Ovary (tissue), 7 donors: ENCODE measurements at regions not wholly inside any gene's neighbourhood (a gene's known extent, or its start where the extent isn't known, plus 50 kb on each side); places are given as distances from the start of the nearest gene placed in this dataset.

ENCODE experiments used
- DNase-seq, 5 donors: peaks; one replicate each; pipeline ENCODE4 v3.0.0-alpha.2; 2019 to 2020
- H3K27ac ChIP-seq, 2 donors: fragments of 200-600 bp; one replicate each; pipeline versions ENCODE4 v1.5.1 to v1.8.0; 2019 to 2022
- H3K27me3 ChIP-seq: fragments of 200-600 bp; one replicate; pipeline ENCODE4 v1.8.0; 2022
- H3K36me3 ChIP-seq: fragments of 200-600 bp; sonication (generic); one replicate; pipeline ENCODE4 v1.5.1; 2019
- H3K4me1 ChIP-seq: one replicate; pipeline ENCODE4 v1.8.1; 2013; ENCODE audit warnings: mild to moderate bottlenecking, moderate library complexity; ENCODE audit not compliant: insufficient read depth
- H3K4me3 ChIP-seq: fragments of 200-600 bp; sonication (generic); one replicate; pipeline ENCODE4 v1.5.1; 2017
- H3K9me3 ChIP-seq, 2 donors: fragments of 200-600 bp in 1 of 2; sonication (generic) in 1 of 2; one replicate each; pipeline versions ENCODE4 v1.5.1 to v1.8.1; 2013 to 2019; ENCODE audit warnings: mild to moderate bottlenecking in 1 of 2, moderate library complexity in 1 of 2
- EP300 ChIP-seq: sonication (generic); formaldehyde crosslinking; IDR thresholded peaks from one replicate; pipeline ENCODE4 v1.6.1; 2017; ENCODE audit warnings: antibody characterized with exemption
- POLR2A ChIP-seq: fragments of 450-650 bp; IDR thresholded peaks from one replicate; pipeline ENCODE4 v1.6.1; 2017; ENCODE audit warnings: antibody characterized with exemption, mild to moderate bottlenecking, moderate library complexity
- WGBS, 3 donors: extraction: QIAGEN DNeasy Blood & Tissue Kit in 1 of 3; methylation state at CpG; one replicate each; pipeline versions ENCODE4 v1.1.5 to v1.1.7; 2013 to 2017; 5-methylcytosine and 5-hydroxymethylcytosine counted together
- intact Hi-C, 4 donors: fragments of 100-400 bp; cut with DNase I; formaldehyde crosslinking; loops; one replicate each; pipeline versions ENCODE4 v1.11.0 to v1.15.1; 2022 to 2023
- TF ChIP-seq, protein P1 (sequence below), 3 donors: fragments of 450-650 bp in 2 of 3; fragments of 200-600 bp in 1 of 3; IDR thresholded peaks; one replicate each; pipeline versions ENCODE4 v1.5.1 to v1.8.0; 2016 to 2022; ENCODE audit warnings: antibody characterized with exemption in 3 of 3, mild to moderate bottlenecking in 1 of 3
- donor health status: DM: no; HTN: no; CAD: no; lungs with moderate emphysema.
- donor health status: DM: no; HTN: no; CAD: no.
- donor health status: Bipolar disorder and iron deficiency.
- donor health status: DM: no; HTN: no; CAD: no.
- donor health status: DM: yes; HTN: yes; CAD: no.

DNA sequence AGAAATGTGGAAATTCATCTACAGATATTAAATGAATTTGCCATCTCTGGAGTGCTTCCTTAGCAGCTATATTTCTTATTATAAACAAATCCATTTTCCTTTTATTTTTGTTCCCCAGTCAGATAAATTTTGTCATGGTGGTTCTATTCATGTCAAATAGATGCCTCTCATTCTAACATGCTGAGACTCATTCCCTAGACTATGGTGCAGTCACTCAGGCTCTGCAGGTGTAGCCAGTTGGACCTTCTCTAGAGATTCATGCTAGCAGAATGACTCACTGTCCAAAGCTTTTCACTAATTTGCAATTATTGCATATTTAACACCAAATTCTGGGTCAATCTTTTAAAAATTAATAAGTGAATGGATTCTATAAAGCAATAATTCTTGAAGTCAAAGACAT lies 1392.7 kb downstream of the PCDH7 start:
- DNase-seq: no peak
- Histone ChIP-seq H3K4me1 (no peaks in the 10 kb centered on the region), H3K27ac (no peak overlapping the region), H3K36me3 (no peaks in the 10 kb centered on the region), H3K4me3 (no peak overlapping the region), H3K9me3 (no peaks in the 10 kb centered on the region), H3K27me3 (peaks cover 2% of the 10 kb centered on the region)
- no peak for TF ChIP-seq POLR2A
- TF ChIP-seq EP300: no peak
- intact Hi-C loops: no loop called here

DNA sequence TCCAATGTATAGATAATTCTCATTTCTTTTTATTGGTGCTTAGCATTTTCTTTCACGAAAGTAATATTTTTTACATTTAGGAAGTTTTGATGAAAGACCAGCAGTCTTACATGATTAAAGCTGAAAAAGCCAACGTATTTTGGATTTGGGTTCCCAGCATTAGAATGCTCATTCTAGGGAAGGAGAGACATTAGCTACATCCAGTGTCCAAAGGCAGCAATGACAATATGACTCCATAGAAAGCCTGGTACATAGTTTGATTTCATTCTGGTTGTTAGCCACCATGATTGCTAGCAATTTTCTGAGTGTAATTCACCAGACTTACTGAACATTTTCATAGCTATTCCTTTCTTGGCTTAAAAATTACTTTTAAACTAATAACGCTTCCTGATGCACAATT lies 1397.5 kb downstream of the PCDH7 start:
- Histone ChIP-seq H3K4me3 (no peak overlapping the region), H3K27me3 (peaks cover 2% of the 10 kb centered on the region), H3K27ac (no peak overlapping the region), H3K36me3 (no peaks in the 10 kb centered on the region), H3K4me1 (no peaks in the 10 kb centered on the region), H3K9me3 (no peaks in the 10 kb centered on the region)
- TF ChIP-seq EP300: no peak
- TF ChIP-seq, protein P1, sequence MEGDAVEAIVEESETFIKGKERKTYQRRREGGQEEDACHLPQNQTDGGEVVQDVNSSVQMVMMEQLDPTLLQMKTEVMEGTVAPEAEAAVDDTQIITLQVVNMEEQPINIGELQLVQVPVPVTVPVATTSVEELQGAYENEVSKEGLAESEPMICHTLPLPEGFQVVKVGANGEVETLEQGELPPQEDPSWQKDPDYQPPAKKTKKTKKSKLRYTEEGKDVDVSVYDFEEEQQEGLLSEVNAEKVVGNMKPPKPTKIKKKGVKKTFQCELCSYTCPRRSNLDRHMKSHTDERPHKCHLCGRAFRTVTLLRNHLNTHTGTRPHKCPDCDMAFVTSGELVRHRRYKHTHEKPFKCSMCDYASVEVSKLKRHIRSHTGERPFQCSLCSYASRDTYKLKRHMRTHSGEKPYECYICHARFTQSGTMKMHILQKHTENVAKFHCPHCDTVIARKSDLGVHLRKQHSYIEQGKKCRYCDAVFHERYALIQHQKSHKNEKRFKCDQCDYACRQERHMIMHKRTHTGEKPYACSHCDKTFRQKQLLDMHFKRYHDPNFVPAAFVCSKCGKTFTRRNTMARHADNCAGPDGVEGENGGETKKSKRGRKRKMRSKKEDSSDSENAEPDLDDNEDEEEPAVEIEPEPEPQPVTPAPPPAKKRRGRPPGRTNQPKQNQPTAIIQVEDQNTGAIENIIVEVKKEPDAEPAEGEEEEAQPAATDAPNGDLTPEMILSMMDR (IDR thresholded peaks at IDR 0.05): no peak
- no peak for TF ChIP-seq POLR2A
- intact Hi-C loops: no loop called here
- no peak for DNase-seq
- WGBS, 3 donors: 63 to 78% (median 64%) methylated on average over 3 of the region's 3 CpGs

DNA sequence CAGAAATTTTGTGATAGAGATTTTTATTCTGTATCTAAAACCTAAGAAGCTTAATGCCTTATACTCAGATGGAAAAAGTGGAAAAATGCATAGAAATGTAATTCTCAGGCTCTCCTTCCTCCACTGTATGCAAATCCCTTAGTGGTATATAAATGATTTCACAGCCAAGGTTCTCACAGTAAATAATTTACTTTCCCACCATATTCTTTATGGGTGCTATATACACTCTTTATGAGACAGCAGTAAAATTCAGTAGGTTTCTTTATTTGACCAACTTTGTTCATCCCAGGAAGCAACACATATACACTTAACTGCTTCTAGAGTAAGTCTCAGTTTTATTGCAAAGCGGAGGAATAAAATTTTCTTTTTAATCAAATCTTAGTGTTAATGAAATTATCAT lies 1399.7 kb downstream of the PCDH7 start:
- no peaks in the 10 kb centered on the region for H3K4me1 ChIP-seq
- H3K27me3 ChIP-seq: peaks cover 2% of the 10 kb centered on the region
- no peaks in the 10 kb centered on the region for H3K36me3 ChIP-seq
- TF ChIP-seq, protein P1 (IDR thresholded peaks at IDR 0.05): no peak
- TF ChIP-seq POLR2A (no peak), EP300 (no peak)
- H3K27ac ChIP-seq: no peak overlapping the region
- WGBS, 3 donors: 94 to 98% (median 97%) methylated on average over 1 of the region's 1 CpG
- H3K4me3 ChIP-seq: no peak overlapping the region
- intact Hi-C loops: no loop called here
- DNase-seq: no peak
- no peaks in the 10 kb centered on the region for H3K9me3 ChIP-seq

DNA sequence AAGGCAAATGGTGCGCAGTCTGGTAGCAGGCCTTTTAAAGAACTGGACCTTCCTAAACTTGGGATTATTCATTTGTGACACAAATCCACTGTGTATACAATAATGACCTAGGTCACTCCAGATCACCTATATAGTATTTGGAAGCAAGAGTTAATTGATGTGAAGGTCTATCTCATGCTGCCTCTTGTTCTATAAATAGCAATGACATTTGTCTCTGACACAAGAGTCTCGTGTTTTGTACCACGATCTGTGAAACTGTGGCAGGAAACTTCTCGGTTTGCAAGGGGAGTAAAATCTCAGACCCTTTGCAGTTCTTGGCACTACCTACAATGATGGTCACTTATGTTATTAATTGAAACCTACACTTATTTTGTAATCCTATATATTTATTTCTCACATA lies 1408.4 kb downstream of the PCDH7 start:
- intact Hi-C loops: no loop called here
- Histone ChIP-seq H3K4me3 (no peak overlapping the region), H3K9me3 (no peaks in the 10 kb centered on the region), H3K27me3 (no peaks in the 10 kb centered on the region), H3K27ac (no peak overlapping the region), H3K4me1 (no peaks in the 10 kb centered on the region), H3K36me3 (no peaks in the 10 kb centered on the region)
- no peak for TF ChIP-seq POLR2A
- TF ChIP-seq EP300: no peak
- TF ChIP-seq, protein P1 (IDR thresholded peaks at IDR 0.05): no peak
- WGBS, 3 donors: 77 to 83% (median 82%) methylated on average over 4 of the region's 4 CpGs
- DNase-seq: no peak

GRCh38 chr4:32129967-32130366 lies 1409.8 kb downstream of the PCDH7 start:
- no peaks in the 10 kb centered on the region for H3K27me3 ChIP-seq
- 89 to 97% (median 96%) methylated on average over 2 of the region's 2 CpGs for WGBS, 3 donors
- intact Hi-C loops: no loop called here

More at GRCh38 chr4:32129967-32130366, 1409.8 kb downstream of the PCDH7 start:
- no peak for DNase-seq
- TF ChIP-seq EP300 (no peak), POLR2A (no peak)
- TF ChIP-seq, protein P1 (IDR thresholded peaks at IDR 0.05): no peak
- H3K36me3 ChIP-seq: no peaks in the 10 kb centered on the region
- no peak overlapping the region for H3K27ac ChIP-seq
- no peaks in the 10 kb centered on the region for H3K9me3 ChIP-seq
- no peaks in the 10 kb centered on the region for H3K4me1 ChIP-seq
- no peak overlapping the region for H3K4me3 ChIP-seq
